CD4-positive, alpha-beta T cell treated with Interferon gamma for 1 hour (primary cell): ENCODE measurements at regions not wholly inside any gene's neighbourhood (a gene's known extent, or its start where the extent isn't known, plus 50 kb on each side); places are given as distances from the start of the nearest gene placed in this dataset.

Source experiments
- DNase-seq: peaks from one replicate; pipeline ENCODE4 v3.0.0-alpha.2; 2020

GRCh38 chr7:20021066-20021465, 196.1 kb downstream of the MACC1 start:
- no peak for DNase-seq

- no peak for DNase-seq
Observed at GRCh38 chr7:20019757-20020432, 197.3 kb downstream of the MACC1 start.

GRCh38 chr7:20016669-20017068, 200.5 kb downstream of the MACC1 start:
- no peak for DNase-seq

- no peak for DNase-seq
Observed at GRCh38 chr7:20013536-20013935, 203.6 kb downstream of the MACC1 start.

- DNase-seq, result no peak
Observed at GRCh38 chr7:20012100-20012499, 205.1 kb downstream of the MACC1 start.

GRCh38 chr7:20010877-20011276, 206.3 kb downstream of the MACC1 start:
- DNase-seq, result no peak

GRCh38 chr7:20007510-20007909, 209.7 kb downstream of the MACC1 start:
- no peak for DNase-seq

- DNase-seq, result no peak
Observed at GRCh38 chr7:20005081-20005480, 212.1 kb downstream of the MACC1 start.

GRCh38 chr7:19999681-20000080, 217.5 kb downstream of the MACC1 start:
- DNase-seq, result no peak

GRCh38 chr7:19991936-19992335, 218.5 kb upstream of the TMEM196 start:
- DNase-seq, result no peak

GRCh38 chr7:19989906-19990305, 216.5 kb upstream of the TMEM196 start:
- no peak for DNase-seq

GRCh38 chr7:19988860-19989259, 215.4 kb upstream of the TMEM196 start:
- no peak for DNase-seq

GRCh38 chr7:19984231-19984632, 210.8 kb upstream of the TMEM196 start:
- no peak for DNase-seq

GRCh38 chr7:19982841-19983835, 209.7 kb upstream of the TMEM196 start:
- peak; percentile 18 for DNase-seq

GRCh38 chr7:19973581-19973980, 200.2 kb upstream of the TMEM196 start:
- no peak for DNase-seq

- DNase-seq, result no peak
Observed at GRCh38 chr7:19972876-19973275, 199.5 kb upstream of the TMEM196 start.

- no peak for DNase-seq
Observed at GRCh38 chr7:19971956-19972355, 198.5 kb upstream of the TMEM196 start.

GRCh38 chr7:19970514-19970913, 197.1 kb upstream of the TMEM196 start:
- DNase-seq, result no peak

- no peak for DNase-seq
Observed at GRCh38 chr7:19969859-19970493, 196.6 kb upstream of the TMEM196 start.

- no peak for DNase-seq
Observed at GRCh38 chr7:19964246-19964645, 190.8 kb upstream of the TMEM196 start.

- DNase-seq, result no peak
Observed at GRCh38 chr7:19963695-19964094, 190.3 kb upstream of the TMEM196 start.

- DNase-seq, result no peak
Observed at GRCh38 chr7:19958309-19958896, 185.0 kb upstream of the TMEM196 start.

GRCh38 chr7:19957664-19958063, 184.2 kb upstream of the TMEM196 start:
- DNase-seq, result no peak
